Endothelial cell of umbilical vein (primary cell): ENCODE measurements at regions not wholly inside any gene's neighbourhood (a gene's known extent, or its start where the extent isn't known, plus 50 kb on each side); places are given as distances from the start of the nearest gene placed in this dataset.

Experiments
- BruUV-seq: library from RNA; stranded (reverse); fragments of 400-500 nt; replicated peaks from 2 replicates; lab custom pipeline; 2021; lab: Mats Ljungman, UMichigan
- CTCF ChIA-PET: fragments of 300-600, 350-600 bp; sonication (Branson Sonifier 250); formaldehyde crosslinking; loops from one replicate; lab custom pipeline; 2021; ENCODE audit warnings: antibody characterized with exemption, inconsistent platforms; lab: Charles Lee
- POLR2A ChIA-PET: fragments of 300-600, 350-600 bp; sonication (Branson Sonifier 250); formaldehyde crosslinking; loops from one replicate; lab custom pipeline; 2021; ENCODE audit warnings: antibody characterized with exemption, inconsistent platforms; lab: Charles Lee
- DNase-seq: peaks from one replicate; pipeline ENCODE4 v3.0.0-alpha.2; 2011; ENCODE audit warnings: low read depth, low spot score
- FAIRE-seq: peaks from 2 replicates; lab custom pipeline; 2011; peaks lifted over from hg19 to GRCh38; lab: Jason Lieb, UNC
- H2AFZ ChIP-seq: 2 replicates; pipeline ENCODE4 v1.6.0; 2012; ENCODE audit warnings: low read depth, low read length, control low read depth, inconsistent platforms
- H3K27ac ChIP-seq: 2 replicates; pipeline ENCODE4 v1.5.1; 2011; ENCODE audit warnings: low read depth, mild to moderate bottlenecking, control low read depth, low read length, moderate library complexity; ENCODE audit not compliant: insufficient read depth
- H3K27me3 ChIP-seq, 2 experiments: 2 replicates each; pipeline versions ENCODE4 v1.6.0 to v1.6.1; 2011; ENCODE audit warnings: low read length in 2 of 2, mixed read lengths in 1 of 2; ENCODE audit not compliant: control insufficient read depth in 2 of 2, insufficient read depth in 2 of 2
- H3K36me3 ChIP-seq, 2 experiments: 2 replicates in 1 of 2; 3 replicates in 1 of 2; pipeline ENCODE4 v1.5.1; 2011; ENCODE audit warnings: low read length in 2 of 2, mild to moderate bottlenecking in 1 of 2, moderate library complexity in 1 of 2; ENCODE audit not compliant: control insufficient read depth in 2 of 2, insufficient read depth in 2 of 2; ENCODE audit errors: extremely low read depth in 1 of 2
- H3K4me1 ChIP-seq: 3 replicates; pipeline ENCODE4 v1.5.1; 2011; ENCODE audit warnings: mild to moderate bottlenecking, low read length; ENCODE audit not compliant: control insufficient read depth, insufficient read depth; ENCODE audit errors: extremely low read depth
- H3K4me2 ChIP-seq: 2 replicates; pipeline ENCODE4 v1.6.1; 2011; ENCODE audit warnings: low read length, control low read depth, mixed read lengths; ENCODE audit not compliant: insufficient read depth
- H3K4me3 ChIP-seq, 3 experiments: fragments of 200-600 bp in 1 of 3; sonication (generic), shearing (Covaris generic) in 1 of 3; replicated peaks in 1 of 3; 2 replicates each; pipeline ENCODE4 v1.5.1; 2011 to 2016; ENCODE audit warnings: control low read depth in 3 of 3, low read length in 3 of 3, mild to moderate bottlenecking in 2 of 3, inconsistent platforms in 1 of 3, low read depth in 1 of 3, moderate library complexity in 1 of 3; ENCODE audit not compliant: insufficient read depth in 1 of 3
- H3K79me2 ChIP-seq: 2 replicates; pipeline ENCODE4 v1.6.0; 2012; ENCODE audit warnings: low read length, inconsistent platforms; ENCODE audit not compliant: control insufficient read depth, insufficient read depth
- H3K9ac ChIP-seq: replicated peaks from 2 replicates; pipeline ENCODE3; 2011; ENCODE audit warnings: low read length, control low read depth; ENCODE audit not compliant: insufficient read depth; ENCODE audit errors: extremely low read depth
- H3K9me1 ChIP-seq: replicated peaks from 3 replicates; pipeline ENCODE4 v1.6.0; 2011; ENCODE audit warnings: mild to moderate bottlenecking, low read length; ENCODE audit not compliant: control insufficient read depth, insufficient read depth; ENCODE audit errors: extremely low read depth
- H3K9me3 ChIP-seq: replicated peaks from 2 replicates; pipeline ENCODE4 v1.5.1; 2012; ENCODE audit warnings: low read length, inconsistent platforms; ENCODE audit not compliant: control insufficient read depth, insufficient read depth
- H4K20me1 ChIP-seq: replicated peaks from 2 replicates; pipeline ENCODE3; 2011; ENCODE audit warnings: mild to moderate bottlenecking, low read length; ENCODE audit not compliant: control insufficient read depth, insufficient read depth; ENCODE audit errors: extremely low read depth
- CTCF ChIP-seq, 2 donors: IDR thresholded peaks; 1 replicate in 1 of 2; 2 replicates in 1 of 2; pipeline ENCODE4 v1.5.1; 2011; ENCODE audit warnings: low read length in 2 of 2, mild to moderate bottlenecking in 2 of 2, moderate library complexity in 2 of 2, control low read depth in 1 of 2, inconsistent platforms in 1 of 2, low read depth in 1 of 2; ENCODE audit not compliant: insufficient read depth in 1 of 2; ENCODE audit errors: extremely low read depth in 1 of 2
- EZH2 ChIP-seq: IDR thresholded peaks from 2 replicates; pipeline ENCODE4 v1.6.1; 2012; ENCODE audit warnings: borderline replicate concordance, low read depth, mild to moderate bottlenecking, moderate library complexity, low read length, inconsistent platforms; ENCODE audit not compliant: severe bottlenecking
- FOS ChIP-seq: IDR thresholded peaks from 2 replicates; pipeline ENCODE4 v1.6.1; 2011; ENCODE audit warnings: mild to moderate bottlenecking, low read length, moderate library complexity, borderline replicate concordance; ENCODE audit not compliant: insufficient read depth
- GATA2 ChIP-seq: IDR thresholded peaks from 2 replicates; pipeline ENCODE4 v1.7.0; 2011; ENCODE audit warnings: low read depth, mild to moderate bottlenecking, moderate library complexity, mixed read lengths, low read length; ENCODE audit not compliant: insufficient read length, insufficient read depth
- JUN ChIP-seq: IDR thresholded peaks from 2 replicates; pipeline ENCODE4 v1.6.1; 2011; ENCODE audit warnings: borderline replicate concordance, low read depth; ENCODE audit not compliant: insufficient read length, insufficient read depth
- MAX ChIP-seq: IDR thresholded peaks from 2 replicates; pipeline ENCODE4 v1.6.1; 2011; ENCODE audit not compliant: insufficient read depth, insufficient read length
- MYC ChIP-seq: IDR thresholded peaks from one replicate; pipeline ENCODE4 v1.6.1; 2011; ENCODE audit warnings: mild to moderate bottlenecking, low read depth, low read length
- POLR2A ChIP-seq: IDR thresholded peaks from 2 replicates; pipeline ENCODE4 v1.6.1; 2012; ENCODE audit warnings: low read depth, mild to moderate bottlenecking, control low read depth, low read length
- POLR2AphosphoS5 ChIP-seq: IDR thresholded peaks from 2 replicates; pipeline ENCODE4 v1.6.1; 2012; ENCODE audit warnings: low read depth, mild to moderate bottlenecking, control low read depth, low read length, moderate library complexity; ENCODE audit not compliant: insufficient read depth
- dilution Hi-C: fragments of 300-500 bp; cut with MboI; formaldehyde crosslinking; loops from one replicate; pipeline ENCODE4 v1.15.0; 2019; ENCODE audit warnings: low sequenced_read_pairs; ENCODE audit not compliant: extremely low pct_ligation_motif_present
- intact Hi-C: fragments of 100-400 bp; cut with micrococcal nuclease; formaldehyde crosslinking; loops from one replicate; pipeline ENCODE4 v1.10.0; 2022

GRCh38 chr20:20932156-20932555 is 174.0 kb downstream of the LINC00237 start:
- Histone ChIP-seq H3K27me3 (no peaks in the 10 kb centered on the region), H2AFZ (no peak overlapping the region), H3K4me3 (no peak overlapping the region), H3K36me3 (no peaks in the 10 kb centered on the region), H4K20me1 (no peaks in the 10 kb centered on the region), H3K9me3 (no peaks in the 10 kb centered on the region), H3K27ac (no peak overlapping the region), H3K79me2 (no peaks in the 10 kb centered on the region), H3K4me1 (no peaks in the 10 kb centered on the region), H3K9me1 (no peaks in the 10 kb centered on the region), H3K4me2 (no peak overlapping the region), H3K9ac (no peak overlapping the region)
- BruUV-seq: no TSS peak
- TF ChIP-seq FOS: no peak
- TF ChIP-seq JUN: no peak
- TF ChIP-seq MAX: no peak
- no peak for TF ChIP-seq POLR2A
- TF ChIP-seq MYC: no peak
- TF ChIP-seq CTCF (IDR thresholded peaks at IDR 0.05; ENCODE audit: extremely low read depth in 1 of 2, insufficient read depth in 1 of 2, low read depth in 1 of 2, low read length in 2 of 2): no peak
- TF ChIP-seq EZH2: no peak
- TF ChIP-seq POLR2AphosphoS5: no peak
- no peak for TF ChIP-seq GATA2
- ChIA-PET POLR2A (no interaction called here), CTCF (no interaction called here)
- dilution Hi-C loops (no loop called here), intact Hi-C loops (no loop called here)
- DNase-seq (no peak), FAIRE-seq (no peak)
